Loucy (cell line): ENCODE measurements at regions not wholly inside any gene's neighbourhood (a gene's known extent, or its start where the extent isn't known, plus 50 kb on each side); places are given as distances from the start of the nearest gene placed in this dataset.

Source experiments
- H2AFZ ChIP-seq: fragments of 200-600 bp; sonication (generic); 2 replicates; pipeline ENCODE4 v1.6.0; 2016; ENCODE audit warnings: antibody characterized with exemption, mild to moderate bottlenecking, low read length, moderate library complexity
- H3F3A ChIP-seq: fragments of 200-600 bp; 2 replicates; pipeline ENCODE4 v1.6.0; 2016; ENCODE audit warnings: antibody characterized with exemption, low read depth, mild to moderate bottlenecking
- H3K27me3 ChIP-seq: fragments of 200-600 bp; sonication (generic); 2 replicates; pipeline ENCODE4 v1.6.1; 2014; ENCODE audit warnings: low read length, mild to moderate bottlenecking; ENCODE audit not compliant: insufficient read depth, poor library complexity, severe bottlenecking
- H3K36me3 ChIP-seq: fragments of 200-600 bp; sonication (generic); 2 replicates; pipeline ENCODE4 v1.6.1; 2016; ENCODE audit warnings: low read length; ENCODE audit not compliant: insufficient read depth
- H3K4me1 ChIP-seq: fragments of 200-600 bp; sonication (generic); 2 replicates; pipeline ENCODE4 v1.5.1; 2014; ENCODE audit warnings: low read length, mild to moderate bottlenecking; ENCODE audit not compliant: insufficient read depth, poor library complexity, severe bottlenecking
- H3K4me2 ChIP-seq: fragments of 200-600 bp; sonication (generic); 2 replicates; pipeline ENCODE4 v1.6.0; 2014; ENCODE audit warnings: antibody characterized with exemption, low read length, low read depth, mild to moderate bottlenecking; ENCODE audit not compliant: poor library complexity, severe bottlenecking
- H3K4me3 ChIP-seq: fragments of 200-600 bp; sonication (generic); 2 replicates; pipeline ENCODE4 v1.5.1; 2014; ENCODE audit warnings: low read length, mild to moderate bottlenecking, mixed read lengths; ENCODE audit not compliant: poor library complexity, severe bottlenecking
- H3K79me2 ChIP-seq: fragments of 200-600 bp; sonication (generic); 2 replicates; pipeline ENCODE4 v1.6.1; 2014; ENCODE audit warnings: low read length; ENCODE audit not compliant: insufficient read depth
- H3K9ac ChIP-seq: fragments of 200-600 bp; sonication (generic); 2 replicates; pipeline ENCODE4 v1.6.0; 2014; ENCODE audit warnings: mild to moderate bottlenecking, low read depth, low read length, moderate library complexity; ENCODE audit not compliant: poor library complexity, severe bottlenecking
- H3K9me2 ChIP-seq: fragments of 200-600 bp; sonication (generic); replicated peaks from 2 replicates; pipeline ENCODE4 v1.6.1; 2016; ENCODE audit warnings: low read depth, low read length, mixed read lengths
- H3K9me3 ChIP-seq: fragments of 200-600 bp; sonication (generic); 2 replicates; pipeline ENCODE4 v1.6.1; 2014; ENCODE audit warnings: mild to moderate bottlenecking, antibody characterized with exemption, low read length, low read depth; ENCODE audit not compliant: insufficient read depth
- H4K20me1 ChIP-seq: fragments of 200-600 bp; sonication (generic); 2 replicates; pipeline ENCODE4 v1.6.0; 2014; ENCODE audit warnings: antibody characterized with exemption, low read length, mild to moderate bottlenecking; ENCODE audit not compliant: insufficient read depth, poor library complexity, severe bottlenecking
- CTCF ChIP-seq: fragments of 200-600 bp; sonication (generic); conservative IDR thresholded peaks from 2 replicates; pipeline ENCODE4 v1.5.1; 2014; ENCODE audit warnings: mild to moderate bottlenecking, antibody characterized with exemption, low read length
- EZH2phosphoT487 ChIP-seq: fragments of 200-600 bp; IDR thresholded peaks from 2 replicates; pipeline ENCODE4 v1.6.1; 2018; ENCODE audit warnings: antibody characterized with exemption, mild to moderate bottlenecking, moderate library complexity, borderline replicate concordance

GRCh38 chr16:6709736-6710135, 622.9 kb upstream of the RBFOX1 start:
- H2AFZ ChIP-seq, result no peak overlapping the region
- H3F3A ChIP-seq, result no peaks in the 10 kb centered on the region
- no peak overlapping the region for H3K4me2 ChIP-seq
- H3K27me3 ChIP-seq, result no peaks in the 10 kb centered on the region
- H3K9me3 ChIP-seq, result no peaks in the 10 kb centered on the region
- H3K4me3 ChIP-seq, result no peak overlapping the region
- H3K36me3 ChIP-seq, result no peaks in the 10 kb centered on the region
- H3K9me2 ChIP-seq, result no peaks in the 10 kb centered on the region
- no peak for TF ChIP-seq CTCF
- TF ChIP-seq EZH2phosphoT487, result no peak
- no peak overlapping the region for H3K9ac ChIP-seq
- H3K79me2 ChIP-seq, result no peaks in the 10 kb centered on the region
- H3K4me1 ChIP-seq, result no peaks in the 10 kb centered on the region
- no peaks in the 10 kb centered on the region for H4K20me1 ChIP-seq

- no peak overlapping the region for H3K9ac ChIP-seq
- no peak overlapping the region for H3K4me3 ChIP-seq
- H3K27me3 ChIP-seq, result no peaks in the 10 kb centered on the region
- H3K4me2 ChIP-seq, result no peak overlapping the region
- TF ChIP-seq CTCF (no peak), EZH2phosphoT487 (no peak)
- H3K36me3 ChIP-seq, result no peaks in the 10 kb centered on the region
- H3K79me2 ChIP-seq, result no peaks in the 10 kb centered on the region
- no peaks in the 10 kb centered on the region for H3K9me2 ChIP-seq
- no peak overlapping the region for H2AFZ ChIP-seq
- H4K20me1 ChIP-seq, result no peaks in the 10 kb centered on the region
- H3F3A ChIP-seq, result no peaks in the 10 kb centered on the region
- no peaks in the 10 kb centered on the region for H3K4me1 ChIP-seq
- no peaks in the 10 kb centered on the region for H3K9me3 ChIP-seq
Observed at GRCh38 chr16:6708576-6709215, 623.9 kb upstream of the RBFOX1 start.

- no peak overlapping the region for H3K4me3 ChIP-seq
- H3K4me1 ChIP-seq, result no peaks in the 10 kb centered on the region
- H3K36me3 ChIP-seq, result no peaks in the 10 kb centered on the region
- TF ChIP-seq CTCF (no peak), EZH2phosphoT487 (no peak)
- no peaks in the 10 kb centered on the region for H3K27me3 ChIP-seq
- no peaks in the 10 kb centered on the region for H3K9me3 ChIP-seq
- H3K9me2 ChIP-seq, result no peaks in the 10 kb centered on the region
- H4K20me1 ChIP-seq, result no peaks in the 10 kb centered on the region
- H3K4me2 ChIP-seq, result no peak overlapping the region
- no peaks in the 10 kb centered on the region for H3F3A ChIP-seq
- H2AFZ ChIP-seq, result no peak overlapping the region
- no peaks in the 10 kb centered on the region for H3K79me2 ChIP-seq
- no peak overlapping the region for H3K9ac ChIP-seq
Observed at GRCh38 chr16:6704306-6704930, 628.2 kb upstream of the RBFOX1 start.
